Activated CD8-positive, alpha-beta memory T cell treated with anti-CD3 and anti-CD28 coated beads for 24 hours (primary cell): ENCODE measurements at regions not wholly inside any gene's neighbourhood (a gene's known extent, or its start where the extent isn't known, plus 50 kb on each side); places are given as distances from the start of the nearest gene placed in this dataset.
"Not testable (repeated sequence)": the region's sequence is repeated elsewhere in the genome, so short reads cannot be mapped to it uniquely, and the experiment has no call there.

Source experiments
- DNase-seq: peaks from one replicate; pipeline ENCODE4 v3.0.0-alpha.2; 2020

DNA sequence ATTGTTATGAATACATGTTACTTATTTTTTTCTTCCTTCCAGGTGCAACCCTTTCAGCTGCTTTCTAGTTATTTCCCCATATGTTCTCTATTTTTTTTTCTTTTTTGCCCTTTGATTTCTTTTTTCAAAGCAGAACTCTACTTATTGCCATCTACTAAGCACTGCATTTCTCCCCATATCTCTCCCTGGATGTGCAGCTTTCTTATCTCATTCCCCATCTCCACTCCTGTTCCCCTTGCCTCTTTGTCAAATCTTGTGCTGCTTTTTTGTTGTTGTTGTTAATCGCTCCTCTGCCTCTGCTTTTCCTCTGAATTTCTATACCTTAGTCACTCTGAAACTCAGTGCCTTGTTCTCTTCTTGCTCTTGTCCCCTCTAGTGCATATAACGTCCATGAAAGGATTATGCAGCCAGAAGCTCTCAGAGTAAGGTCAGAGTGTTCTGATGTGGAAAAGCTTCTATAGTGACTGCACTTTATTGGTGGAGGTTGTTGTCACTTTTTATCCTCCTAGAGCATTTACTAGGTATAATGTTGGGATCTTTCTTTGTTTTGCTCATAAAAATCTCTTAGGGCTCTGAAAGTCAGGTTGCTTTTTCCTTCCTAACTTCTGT, 51.1 kb upstream of the JADE1 start:
- DNase-seq: no peak

DNA sequence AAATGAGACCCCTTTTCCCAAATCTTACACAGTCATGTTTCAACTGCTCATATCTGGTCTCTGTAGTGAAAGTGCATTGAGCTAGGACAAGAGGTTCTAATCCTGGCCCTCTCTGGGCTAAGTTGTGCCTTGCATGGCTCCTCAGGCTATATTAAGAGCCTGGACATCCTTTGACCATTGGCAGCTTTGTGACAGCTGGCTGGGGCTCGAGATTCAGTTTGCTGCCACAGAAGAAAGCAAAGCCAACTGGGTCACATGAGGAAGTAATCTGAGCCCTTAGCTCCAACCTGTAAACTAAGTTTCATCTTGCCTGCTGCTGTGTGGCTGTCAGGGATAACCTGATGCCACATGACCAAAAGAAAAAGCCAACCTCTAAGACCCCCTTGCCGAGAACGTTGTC, 51.8 kb upstream of the JADE1 start:
- DNase-seq: no peak

DNA sequence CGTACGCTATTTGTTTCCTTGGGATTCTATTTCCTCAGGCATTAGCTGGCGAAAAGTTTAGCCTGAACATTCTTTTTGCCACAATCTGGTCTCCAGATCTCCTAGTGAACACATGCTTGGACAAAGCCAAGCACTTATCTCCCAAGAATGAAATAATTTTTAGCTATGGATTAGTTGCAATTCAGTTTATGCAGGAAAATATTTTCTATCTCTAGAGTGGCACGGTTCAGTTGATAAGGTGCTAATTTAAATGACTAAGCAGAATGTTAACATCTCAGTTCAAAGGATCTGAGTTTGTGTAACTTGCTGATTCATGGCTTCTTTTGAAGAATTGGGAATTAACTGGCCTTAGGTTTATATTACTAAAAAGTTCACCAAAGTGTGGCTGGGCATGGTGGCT, 58.1 kb upstream of the JADE1 start:
- DNase-seq: no peak

GRCh38 chr4:128741748-128742147, 67.8 kb upstream of the JADE1 start:
- DNase-seq: not testable (repeated sequence)

DNA sequence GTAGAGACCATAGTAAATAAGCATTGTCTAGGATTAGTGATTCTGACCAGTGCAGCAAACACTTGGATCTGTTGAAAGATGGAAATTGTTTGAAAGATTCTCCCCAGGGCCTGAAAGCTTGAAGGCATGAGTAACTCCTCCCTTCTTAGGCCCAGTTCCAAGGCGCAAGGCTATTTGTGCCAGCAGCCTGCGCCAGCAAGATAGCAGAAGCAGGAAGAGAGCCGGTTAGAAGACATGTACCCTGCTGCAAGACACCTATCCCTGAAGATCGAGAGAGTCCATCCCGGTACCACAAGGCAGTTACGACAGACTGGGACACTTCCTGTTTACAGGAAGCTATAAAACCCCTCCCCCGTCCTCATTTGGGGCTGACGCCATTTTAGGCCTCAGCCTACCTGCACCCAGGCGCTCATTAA, 72.4 kb upstream of the JADE1 start:
- DNase-seq: no peak

DNA sequence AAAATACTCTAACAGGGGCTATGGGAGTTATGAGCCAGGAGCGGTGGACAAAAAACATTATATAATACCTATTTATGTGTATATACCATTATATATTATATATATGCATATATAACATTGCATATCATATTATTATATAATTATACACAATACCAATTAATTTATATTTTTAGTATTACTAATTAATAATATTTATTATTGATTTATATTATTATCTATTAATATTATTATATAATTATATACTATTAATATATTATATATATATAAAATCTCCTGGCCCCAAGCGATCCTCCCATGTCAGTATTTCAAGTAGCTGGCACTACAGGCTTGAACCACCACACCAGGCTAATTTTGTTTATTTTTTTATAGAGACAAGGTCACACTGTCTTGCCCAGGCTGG, 73.8 kb upstream of the JADE1 start:
- no peak for DNase-seq

- DNase-seq: no peak
Observed at GRCh38 chr4:128728190-128728589, 81.3 kb upstream of the JADE1 start.

- no peak for DNase-seq
Observed at GRCh38 chr4:128727658-128728057, 81.8 kb upstream of the JADE1 start.

- no peak for DNase-seq
Observed at GRCh38 chr4:128725405-128726055, 84.0 kb upstream of the JADE1 start.

GRCh38 chr4:128722911-128723310, 86.6 kb upstream of the JADE1 start:
- DNase-seq: no peak

GRCh38 chr4:128721896-128722295, 87.6 kb upstream of the JADE1 start:
- no peak for DNase-seq

DNA sequence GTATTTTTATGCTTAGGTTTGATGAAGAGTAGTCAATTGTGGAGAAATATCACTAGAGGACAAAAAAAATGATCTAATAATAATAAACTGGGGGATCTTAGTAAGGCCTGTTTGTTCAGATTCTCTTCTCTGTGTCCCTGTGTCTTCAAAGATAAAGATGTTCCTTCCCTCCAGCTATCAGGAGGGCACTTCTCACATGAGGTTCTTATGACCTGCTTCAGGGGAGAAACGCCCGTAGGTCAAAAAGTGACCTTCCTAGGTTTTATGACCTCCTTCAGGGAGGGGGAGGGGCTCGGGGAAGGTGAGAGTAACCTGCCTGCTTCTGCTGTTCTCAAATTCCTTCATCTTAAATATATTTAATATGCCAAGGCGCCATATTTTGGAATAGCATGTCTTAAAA, 89.2 kb upstream of the JADE1 start:
- DNase-seq: no peak

- DNase-seq: no peak
Observed at GRCh38 chr4:128718768-128719167, 90.7 kb upstream of the JADE1 start.

DNA sequence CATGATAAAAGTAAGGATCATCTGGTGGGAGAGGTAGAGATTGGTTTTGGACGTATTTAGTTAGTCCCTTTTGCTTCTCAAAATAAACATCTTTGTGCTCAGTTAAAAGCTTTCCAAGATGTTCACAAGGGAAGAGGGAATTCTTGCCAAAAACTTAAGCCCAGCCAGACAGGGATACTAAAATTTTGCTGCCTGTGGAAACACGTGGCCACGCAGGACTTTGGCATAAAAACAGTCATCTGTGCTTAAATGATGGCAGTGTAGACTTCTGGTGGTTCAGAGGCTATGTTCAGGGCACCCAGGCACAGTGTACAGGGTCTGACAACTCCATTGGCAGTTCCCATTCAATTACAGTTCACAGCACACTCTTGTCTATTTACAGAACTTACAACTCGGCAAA, 93.2 kb upstream of the JADE1 start:
- DNase-seq: no peak

GRCh38 chr4:128715616-128716015, 93.9 kb upstream of the JADE1 start:
- DNase-seq: no peak

GRCh38 chr4:128711361-128711760, 98.1 kb upstream of the JADE1 start:
- no peak for DNase-seq

- DNase-seq: peak; percentile 55
Observed at GRCh38 chr4:128709268-128709667, 100.2 kb upstream of the JADE1 start.

GRCh38 chr4:128707864-128708263, 101.6 kb upstream of the JADE1 start:
- DNase-seq: no peak

- no peak for DNase-seq
Observed at GRCh38 chr4:128703948-128704347, 105.6 kb upstream of the JADE1 start.

GRCh38 chr4:128700659-128701350, 108.7 kb upstream of the JADE1 start:
- no peak for DNase-seq

DNA sequence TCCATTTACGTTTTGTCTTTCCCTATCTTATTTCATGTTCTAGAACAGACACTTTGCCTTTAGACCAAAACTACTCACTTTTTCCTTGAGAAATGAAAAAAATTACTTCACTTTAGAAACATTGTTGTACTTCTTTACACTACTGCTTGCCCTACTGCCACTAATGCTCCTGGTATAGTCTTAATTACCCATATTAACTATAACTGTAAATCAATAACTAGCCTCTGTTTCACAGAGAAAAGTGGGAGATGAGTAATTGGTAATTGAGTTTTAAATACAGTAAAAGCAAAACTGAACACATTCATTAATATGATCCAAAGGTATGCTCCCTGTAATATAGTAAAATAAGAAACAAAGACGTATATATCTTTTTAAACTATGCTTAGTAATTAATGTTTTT, 111.1 kb upstream of the JADE1 start:
- no peak for DNase-seq

DNA sequence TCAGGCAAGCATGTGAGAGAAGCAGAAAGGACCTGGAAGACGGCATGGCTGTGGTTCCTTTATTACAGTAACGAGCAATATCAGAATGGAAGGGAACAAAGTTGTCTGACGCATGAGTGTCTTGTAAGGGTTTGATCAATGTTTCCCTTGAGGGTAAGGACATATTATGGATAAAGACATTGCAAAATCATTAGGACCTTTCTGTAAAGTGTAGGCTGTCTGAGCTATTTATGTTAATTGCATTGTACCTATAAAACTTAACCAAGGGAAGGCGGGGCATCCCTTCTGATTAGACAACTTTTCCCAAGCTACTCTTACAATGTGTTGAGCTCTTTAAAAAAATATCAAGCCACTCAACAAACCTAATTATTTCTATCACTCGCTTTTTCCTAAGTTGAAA, 112.2 kb upstream of the JADE1 start:
- DNase-seq: no peak

DNA sequence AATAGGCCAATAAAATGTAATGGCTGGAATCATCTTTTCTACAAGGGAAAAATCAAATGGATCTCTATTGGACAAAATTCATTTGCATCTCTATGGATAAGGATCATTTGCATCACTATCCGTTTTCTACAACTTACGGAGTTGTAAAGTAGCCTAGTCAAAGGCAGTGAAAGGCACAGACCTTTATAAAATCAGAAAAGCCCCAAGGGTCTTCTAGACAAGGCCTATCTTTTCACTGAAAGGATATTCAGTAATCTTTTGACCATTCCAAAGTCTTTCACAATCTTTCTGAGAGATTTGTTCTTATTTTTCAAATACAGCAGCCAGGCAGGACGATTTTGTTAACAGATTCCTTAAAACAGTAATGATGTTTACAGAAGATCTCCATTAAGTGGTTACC, 119.5 kb upstream of the JADE1 start:
- no peak for DNase-seq

- no peak for DNase-seq
Observed at GRCh38 chr4:128688846-128689437, 120.6 kb upstream of the JADE1 start.
